Fibroblast of skin of right quadriceps (primary cell): ENCODE measurements at regions not wholly inside any gene's neighbourhood (a gene's known extent, or its start where the extent isn't known, plus 50 kb on each side); places are given as distances from the start of the nearest gene placed in this dataset.

Source experiments
- DNase-seq: peaks from one replicate; pipeline ENCODE4 v3.0.0-alpha.2; 2013

- peak; percentile 69 for DNase-seq
Observed at GRCh38 chr17:73820686-73821448, 176.6 kb upstream of the SDK2 start.

- no peak for DNase-seq
Observed at GRCh38 chr17:73821665-73822064, 177.4 kb upstream of the SDK2 start.

- DNase-seq = no peak
Observed at GRCh38 chr17:73822371-73822770, 178.1 kb upstream of the SDK2 start.

- no peak for DNase-seq
Observed at GRCh38 chr17:73823684-73824083, 179.4 kb upstream of the SDK2 start.

GRCh38 chr17:73824321-73824720 is 180.1 kb upstream of the SDK2 start:
- DNase-seq = no peak

- DNase-seq = no peak
Observed at GRCh38 chr17:73826181-73826871, 182.1 kb upstream of the SDK2 start.

GRCh38 chr17:73826872-73827228 is 182.6 kb upstream of the SDK2 start:
- no peak for DNase-seq

- DNase-seq = no peak
Observed at GRCh38 chr17:73827627-73828291, 183.5 kb upstream of the SDK2 start.

GRCh38 chr17:73829676-73830280 is 185.5 kb upstream of the SDK2 start:
- no peak for DNase-seq

GRCh38 chr17:73831699-73832098 is 187.5 kb upstream of the SDK2 start:
- DNase-seq = no peak

GRCh38 chr17:73833775-73834488 is 189.7 kb upstream of the SDK2 start:
- peak; percentile 39 for DNase-seq

- no peak for DNase-seq
Observed at GRCh38 chr17:73834684-73835343, 190.6 kb upstream of the SDK2 start.

GRCh38 chr17:73835605-73836004 is 191.4 kb upstream of the SDK2 start:
- no peak for DNase-seq

GRCh38 chr17:73838815-73839214 is 194.6 kb upstream of the SDK2 start:
- DNase-seq = no peak

- DNase-seq = no peak
Observed at GRCh38 chr17:73840829-73841228, 196.6 kb upstream of the SDK2 start.

- DNase-seq = no peak
Observed at GRCh38 chr17:73841431-73842060, 197.3 kb upstream of the SDK2 start.

GRCh38 chr17:73847952-73848351 is 203.7 kb upstream of the SDK2 start:
- no peak for DNase-seq

GRCh38 chr17:73850426-73850825 is 206.2 kb upstream of the SDK2 start:
- DNase-seq = no peak

GRCh38 chr17:73851091-73851490 is 206.8 kb upstream of the SDK2 start:
- no peak for DNase-seq

GRCh38 chr17:73851921-73852320 is 207.7 kb upstream of the SDK2 start:
- DNase-seq = no peak

- DNase-seq = peak; percentile 11
Observed at GRCh38 chr17:73855720-73856333, 211.6 kb upstream of the SDK2 start.
